ENCODE measurements at regions not wholly inside any gene's neighbourhood (a gene's known extent, or its start where the extent isn't known, plus 50 kb on each side); places are given as distances from the start of the nearest gene placed in this dataset.

- TF ChIP-seq CTCF (IDR thresholded peaks at IDR 0.05 in 2 of 3, conservative IDR thresholded peaks at IDR 0.05 in 1 of 3; ENCODE audit: borderline replicate concordance in 1 of 3, insufficient read depth in 1 of 3, low read depth in 2 of 3, low read length in 2 of 3) (no peak), SP1 (IDR thresholded peaks at IDR 0.05; ENCODE audit: low read depth) (no peak), POLR2A (IDR thresholded peaks at IDR 0.05; ENCODE audit: borderline replicate concordance, extremely low read depth, insufficient read depth, insufficient read length) (no peak), EZH2 (IDR thresholded peaks at IDR 0.05) (no peak), SIN3A (IDR thresholded peaks at IDR 0.05; ENCODE audit: low read depth) (no peak), YY1 (IDR thresholded peaks at IDR 0.05; ENCODE audit: extremely low read depth, insufficient replicate concordance, low read depth, low read length) (no peak), POLR2AphosphoS5 (IDR thresholded peaks at IDR 0.05; ENCODE audit: low read depth, low read length) (no peak), EZH2phosphoT487 (IDR thresholded peaks at IDR 0.05; ENCODE audit: borderline replicate concordance) (no peak), FOSL1 (IDR thresholded peaks at IDR 0.05; ENCODE audit: low read depth) (no peak), MAX (IDR thresholded peaks at IDR 0.05) (no peak), JUND (IDR thresholded peaks at IDR 0.05) (no peak), ZNF274 (IDR thresholded peaks at IDR 0.05; ENCODE audit: low read depth, low read length) (no peak), ZBTB33 (IDR thresholded peaks at IDR 0.05; ENCODE audit: extremely low read depth, insufficient replicate concordance, low read length) (no peak)
These were observed 114.1 kb upstream of the FRMD1 start for GRCh38 chr6:168192901-168193815.
